Gastroesophageal sphincter (tissue), 3 donors: ENCODE measurements at regions not wholly inside any gene's neighbourhood (a gene's known extent, or its start where the extent isn't known, plus 50 kb on each side); places are given as distances from the start of the nearest gene placed in this dataset.

Source experiments
- CTCF ChIP-seq, 4 experiments: fragments of 200-600 bp in 2 of 4; fragments of 450-650 bp in 2 of 4; sonication (generic) in 1 of 4; IDR thresholded peaks; one replicate each; pipeline ENCODE4 v1.5.1; 2017 to 2019; ENCODE audit warnings: antibody characterized with exemption in 4 of 4, mild to moderate bottlenecking in 2 of 4, moderate library complexity in 2 of 4
- EP300 ChIP-seq: sonication (generic); formaldehyde crosslinking; IDR thresholded peaks from one replicate; pipeline ENCODE4 v1.6.1; 2017; ENCODE audit warnings: antibody characterized with exemption, mild to moderate bottlenecking
- POLR2A ChIP-seq, 2 donors: fragments of 450-650 bp; IDR thresholded peaks; one replicate each; pipeline ENCODE4 v1.6.1; 2017; ENCODE audit warnings: antibody characterized with exemption in 2 of 2, mild to moderate bottlenecking in 2 of 2, moderate library complexity in 1 of 2
- POLR2AphosphoS5 ChIP-seq: sonication (generic); formaldehyde crosslinking; IDR thresholded peaks from one replicate; pipeline ENCODE4 v1.6.1; 2017; ENCODE audit warnings: antibody characterized with exemption

- TF ChIP-seq CTCF (IDR thresholded peaks at IDR 0.05) (peak in 3 of 4 experiments; percentile 59 to 61 (median 61)), POLR2A (IDR thresholded peaks at IDR 0.05) (no peak), EP300 (no peak), POLR2AphosphoS5 (no peak)
Measured at GRCh38 chr11:33970984-33971466, 79.1 kb upstream of the LMO2 start.
